B cell (primary cell): ENCODE measurements at regions not wholly inside any gene's neighbourhood (a gene's known extent, or its start where the extent isn't known, plus 50 kb on each side); places are given as distances from the start of the nearest gene placed in this dataset.

Source experiments
- ATAC-seq: fragments of 200-7000 bp; cut with Tn5 transposase; one replicate; pipeline ENCODE4 v1.10.0; 2021; ENCODE audit warnings: low read depth, mild to moderate bottlenecking, moderate number of reproducible peaks, moderate library complexity
- CTCF ChIA-PET: fragments of 350-600 bp; sonication (Branson Sonifier 250); formaldehyde crosslinking; loops from one replicate; lab custom pipeline; 2021; ENCODE audit warnings: antibody characterized with exemption, inconsistent platforms; lab: Charles Lee
- POLR2A ChIA-PET: fragments of 350-600 bp; sonication (Branson Sonifier 250); formaldehyde crosslinking; loops from one replicate; lab custom pipeline; 2021; ENCODE audit warnings: antibody characterized with exemption; lab: Charles Lee
- DNase-seq: peaks from one replicate; pipeline ENCODE4 v3.0.0; 2013
- H2AFZ ChIP-seq: 2 replicates; pipeline ENCODE4 v1.6.1; 2012; ENCODE audit warnings: mild to moderate bottlenecking, low read depth, low read length; ENCODE audit not compliant: insufficient read depth, poor library complexity, severe bottlenecking
- H3K27ac ChIP-seq, 2 donors: 1 replicate in 1 of 2; 2 replicates in 1 of 2; pipeline ENCODE4 v1.5.1; 2012 to 2013; ENCODE audit warnings: low read length in 2 of 2, mild to moderate bottlenecking in 2 of 2, moderate library complexity in 1 of 2
- H3K27me3 ChIP-seq, 4 experiments: fragments of 200-600 bp in 1 of 4; sonication (generic) in 1 of 4; replicated peaks in 1 of 4; 1 replicate in 2 of 4; 2 replicates in 2 of 4; pipeline versions ENCODE4 v1.6.1 to v1.7.0; 2013 to 2016; ENCODE audit warnings: low read length in 3 of 4, mild to moderate bottlenecking in 2 of 4, mixed read lengths in 1 of 4, moderate library complexity in 1 of 4; ENCODE audit not compliant: insufficient read depth in 4 of 4, control insufficient read depth in 3 of 4; ENCODE audit errors: control extremely low read depth in 1 of 4
- H3K36me3 ChIP-seq, 2 experiments: replicated peaks in 1 of 2; 1 replicate in 1 of 2; 2 replicates in 1 of 2; pipeline versions ENCODE4 v1.6.1 to v1.7.1; 2013; ENCODE audit warnings: low read length in 1 of 2; ENCODE audit not compliant: insufficient read depth in 2 of 2, control insufficient read depth in 1 of 2; ENCODE audit errors: control extremely low read depth in 1 of 2, extremely low read depth in 1 of 2
- H3K4me1 ChIP-seq, 2 donors: fragments of 200-600 bp in 1 of 2; sonication (generic) in 1 of 2; 1 replicate in 1 of 2; 2 replicates in 1 of 2; pipeline versions ENCODE4 v1.5.1 to v1.6.1; 2013 to 2017; ENCODE audit warnings: low read length in 2 of 2; ENCODE audit not compliant: control insufficient read depth in 2 of 2, insufficient read depth in 2 of 2
- H3K4me2 ChIP-seq: replicated peaks from 2 replicates; pipeline ENCODE3; 2012; ENCODE audit warnings: mild to moderate bottlenecking, low read depth, low read length; ENCODE audit not compliant: poor library complexity, severe bottlenecking
- H3K4me3 ChIP-seq, 5 experiments: fragments of 200-600 bp in 1 of 5; sonication (generic) in 1 of 5; 1 replicate in 3 of 5; 2 replicates in 2 of 5; pipeline versions ENCODE4 v1.5.1 to v1.7.0; 2011 to 2016; ENCODE audit warnings: low read length in 4 of 5, mild to moderate bottlenecking in 4 of 5, low read depth in 2 of 5, control low read depth in 1 of 5, moderate library complexity in 1 of 5; ENCODE audit not compliant: insufficient read depth in 1 of 5; ENCODE audit errors: control extremely low read depth in 1 of 5, extremely low read depth in 1 of 5
- H3K79me2 ChIP-seq: fragments of 200-600 bp; sonication (generic); one replicate; pipeline ENCODE4 v1.6.0; 2016; ENCODE audit warnings: low read length; ENCODE audit not compliant: control insufficient read depth, insufficient read depth
- H3K9ac ChIP-seq: fragments of 200-600 bp; sonication (generic); 2 replicates; pipeline ENCODE4 v1.6.1; 2017; ENCODE audit warnings: mild to moderate bottlenecking, low read length, moderate library complexity
- H3K9me3 ChIP-seq, 3 donors: one replicate each; pipeline versions ENCODE4 v1.6.1 to v1.7.1; 2013; ENCODE audit warnings: low read length in 2 of 3; ENCODE audit not compliant: control insufficient read depth in 2 of 3, insufficient read depth in 1 of 3; ENCODE audit errors: control extremely low read depth in 1 of 3
- H4K20me1 ChIP-seq: 2 replicates; pipeline ENCODE4 v1.6.0; 2012; ENCODE audit warnings: mild to moderate bottlenecking, low read length; ENCODE audit not compliant: insufficient read depth, control insufficient read depth, poor library complexity, severe bottlenecking
- H3K27ac Mint-ChIP-seq: one replicate; pipeline ENCODE4 v1.8.0; 2021; ENCODE audit warnings: mixed read lengths
- H3K27me3 Mint-ChIP-seq: one replicate; pipeline ENCODE4 v1.8.0; 2021; ENCODE audit warnings: mixed read lengths
- H3K4me1 Mint-ChIP-seq: one replicate; pipeline ENCODE4 v1.8.0; 2021; ENCODE audit warnings: mixed read lengths
- H3K4me3 Mint-ChIP-seq: one replicate; pipeline ENCODE4 v1.8.0; 2021; ENCODE audit warnings: mixed read lengths
- H3K9me3 Mint-ChIP-seq: one replicate; pipeline ENCODE4 v1.8.0; 2022; ENCODE audit warnings: mixed read lengths; ENCODE audit not compliant: insufficient read depth
- EZH2 ChIP-seq: IDR thresholded peaks from 2 replicates; pipeline ENCODE4 v1.6.1; 2012; ENCODE audit warnings: borderline replicate concordance, low read depth, mild to moderate bottlenecking, moderate library complexity, low read length; ENCODE audit not compliant: insufficient read depth, poor library complexity, severe bottlenecking
- WGBS: methylation state at CpG from one replicate; pipeline ENCODE4 v1.1.5; 2013; ENCODE audit warnings: missing lambda C conversion rate; ENCODE audit not compliant: insufficient coverage; 5-methylcytosine and 5-hydroxymethylcytosine counted together
- intact Hi-C: fragments of 100-400 bp; cut with micrococcal nuclease; formaldehyde crosslinking; loops from one replicate; pipeline ENCODE4 v1.10.0; 2022
- TF ChIP-seq, protein P1 (sequence below): fragments of 200-600 bp; IDR thresholded peaks from one replicate; pipeline ENCODE4 v1.8.0; 2022; ENCODE audit warnings: antibody characterized with exemption, mild to moderate bottlenecking

DNA sequence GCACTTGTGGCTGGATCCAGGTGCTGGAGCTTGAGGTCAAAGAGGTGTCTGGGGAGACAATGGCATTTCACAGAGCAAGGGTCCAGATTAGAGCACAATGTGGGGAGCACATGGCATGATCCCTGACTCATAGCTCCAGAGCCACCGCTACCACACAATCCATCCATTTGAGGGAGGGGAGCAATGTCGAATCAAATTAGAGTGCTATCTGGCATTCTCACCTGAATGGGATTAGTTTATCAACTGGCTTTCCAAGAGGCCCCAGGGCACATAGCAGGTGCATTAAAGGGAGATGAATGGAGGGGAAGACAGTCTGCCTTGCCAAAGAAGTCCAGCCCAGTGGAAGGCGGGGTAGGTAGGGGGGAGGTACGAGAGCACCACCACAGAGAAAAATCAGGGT, 194.4 kb upstream of the GPR12 start:
- POLR2A ChIA-PET: no interaction called here
- H3K36me3 ChIP-seq: no peaks in the 10 kb centered on the region
- H3K4me1 ChIP-seq: no peaks in the 10 kb centered on the region
- no peak overlapping the region for H3K4me3 ChIP-seq
- 81% methylated on average over 3 of the region's 4 CpGs for WGBS
- intact Hi-C loops: no loop called here
- peaks cover 0 to 6% (median 0%) of the 10 kb centered on the region in 4 experiments for H3K27me3 ChIP-seq
- Mint-ChIP-seq H3K27ac (no peak overlapping the region), H3K4me3 (no peak overlapping the region), H3K9me3 (no peaks in the 10 kb centered on the region), H3K27me3 (peaks cover 15% of the 10 kb centered on the region), H3K4me1 (no peaks in the 10 kb centered on the region)
- TF ChIP-seq, protein P1, sequence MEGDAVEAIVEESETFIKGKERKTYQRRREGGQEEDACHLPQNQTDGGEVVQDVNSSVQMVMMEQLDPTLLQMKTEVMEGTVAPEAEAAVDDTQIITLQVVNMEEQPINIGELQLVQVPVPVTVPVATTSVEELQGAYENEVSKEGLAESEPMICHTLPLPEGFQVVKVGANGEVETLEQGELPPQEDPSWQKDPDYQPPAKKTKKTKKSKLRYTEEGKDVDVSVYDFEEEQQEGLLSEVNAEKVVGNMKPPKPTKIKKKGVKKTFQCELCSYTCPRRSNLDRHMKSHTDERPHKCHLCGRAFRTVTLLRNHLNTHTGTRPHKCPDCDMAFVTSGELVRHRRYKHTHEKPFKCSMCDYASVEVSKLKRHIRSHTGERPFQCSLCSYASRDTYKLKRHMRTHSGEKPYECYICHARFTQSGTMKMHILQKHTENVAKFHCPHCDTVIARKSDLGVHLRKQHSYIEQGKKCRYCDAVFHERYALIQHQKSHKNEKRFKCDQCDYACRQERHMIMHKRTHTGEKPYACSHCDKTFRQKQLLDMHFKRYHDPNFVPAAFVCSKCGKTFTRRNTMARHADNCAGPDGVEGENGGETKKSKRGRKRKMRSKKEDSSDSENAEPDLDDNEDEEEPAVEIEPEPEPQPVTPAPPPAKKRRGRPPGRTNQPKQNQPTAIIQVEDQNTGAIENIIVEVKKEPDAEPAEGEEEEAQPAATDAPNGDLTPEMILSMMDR: no peak
- TF ChIP-seq EZH2: no peak
- H2AFZ ChIP-seq: no peak overlapping the region
- H3K9me3 ChIP-seq: no peaks in the 10 kb centered on the region
- no peak for DNase-seq
- CTCF ChIA-PET: no interaction called here
- H4K20me1 ChIP-seq: no peaks in the 10 kb centered on the region
- ATAC-seq: no peak
- H3K79me2 ChIP-seq: no peaks in the 10 kb centered on the region
- H3K27ac ChIP-seq: no peak overlapping the region
- H3K9ac ChIP-seq: no peak overlapping the region
- H3K4me2 ChIP-seq: no peak overlapping the region

DNA sequence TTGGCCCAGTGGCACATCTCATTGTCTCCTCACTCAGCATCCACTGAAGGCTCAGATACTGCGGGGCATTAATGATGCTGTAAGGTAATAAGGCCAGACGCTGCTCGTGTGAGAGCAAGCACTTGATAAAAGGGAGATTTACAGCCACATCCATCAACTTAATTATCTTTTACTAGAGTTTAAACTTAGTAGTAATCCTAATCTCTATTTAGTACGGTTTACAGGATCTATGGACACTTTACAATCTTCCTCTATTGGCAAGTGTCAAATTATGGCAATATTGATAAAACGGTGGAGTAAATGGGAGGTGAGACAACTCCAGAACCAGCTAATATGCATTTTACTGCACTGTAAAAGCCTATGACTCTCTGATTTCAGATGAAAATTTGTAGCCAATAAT, 192.7 kb upstream of the GPR12 start:
- ChIA-PET POLR2A (no interaction called here), CTCF (no interaction called here)
- no peak overlapping the region for H3K4me2 ChIP-seq
- Mint-ChIP-seq H3K9me3 (no peaks in the 10 kb centered on the region), H3K4me3 (no peak overlapping the region), H3K27ac (no peak overlapping the region), H3K4me1 (no peaks in the 10 kb centered on the region), H3K27me3 (peaks cover 9% of the 10 kb centered on the region)
- H3K9ac ChIP-seq: no peak overlapping the region
- H4K20me1 ChIP-seq: no peaks in the 10 kb centered on the region
- no peaks in the 10 kb centered on the region for H3K79me2 ChIP-seq
- H3K27ac ChIP-seq: no peak overlapping the region
- H3K4me1 ChIP-seq: no peaks in the 10 kb centered on the region
- ATAC-seq (no peak), DNase-seq (no peak)
- no peak overlapping the region for H3K4me3 ChIP-seq
- no peak overlapping the region for H2AFZ ChIP-seq
- no peaks in the 10 kb centered on the region for H3K9me3 ChIP-seq
- H3K36me3 ChIP-seq: no peaks in the 10 kb centered on the region
- H3K27me3 ChIP-seq: peaks cover 0 to 2% (median 0%) of the 10 kb centered on the region in 4 experiments
- TF ChIP-seq EZH2: no peak
- TF ChIP-seq, protein P1: no peak
- intact Hi-C loops: no loop called here
- WGBS: no CpG with 5 or more reads among the region's 5 CpGs
